ENCODE measurements at regions not wholly inside any gene's neighbourhood (a gene's known extent, or its start where the extent isn't known, plus 50 kb on each side); places are given as distances from the start of the nearest gene placed in this dataset.

GRCh38 chr2:7346336-7346735 lies 429.1 kb downstream of the RNF144A start:
- WGBS, 4 donors = 83 to 94% (median 92%) methylated on average over 4 of the region's 4 CpGs
- intact Hi-C loops (cut with DNase I) = no loop called here
- Histone ChIP-seq H3K27me3 (peaks cover 0 to 3% (median 0%) of the 10 kb centered on the region in 9 donors), H3K27ac (no peak overlapping the region), H3K9me3 (no peaks in the 10 kb centered on the region), H3K4me1 (no peaks in the 10 kb centered on the region), H3K36me3 (no peaks in the 10 kb centered on the region), H3K4me3 (no peak overlapping the region)
- no peak for ATAC-seq
- TF ChIP-seq POLR2A (IDR thresholded peaks at IDR 0.05) (no peak), CTCF (IDR thresholded peaks at IDR 0.05) (no peak)
- no peak for DNase-seq

GRCh38 chr2:7348761-7349160 lies 431.5 kb downstream of the RNF144A start:
- no peak for TF ChIP-seq POLR2A (IDR thresholded peaks at IDR 0.05)
- TF ChIP-seq CTCF (IDR thresholded peaks at IDR 0.05) = no peak
- Histone ChIP-seq H3K27me3 (peaks cover 0 to 3% (median 0%) of the 10 kb centered on the region in 9 donors), H3K9me3 (no peaks in the 10 kb centered on the region), H3K4me3 (no peak overlapping the region), H3K36me3 (no peaks in the 10 kb centered on the region), H3K4me1 (no peaks in the 10 kb centered on the region), H3K27ac (no peak overlapping the region)
- intact Hi-C loops (cut with DNase I) = no loop called here
- WGBS, 4 donors = 71 to 86% (median 83%) methylated on average over 2 of the region's 2 CpGs
- DNase-seq (no peak), ATAC-seq (no peak)

GRCh38 chr2:7352191-7352590 lies 435.0 kb downstream of the RNF144A start:
- Histone ChIP-seq H3K27me3 (no peaks in the 10 kb centered on the region), H3K27ac (no peak overlapping the region), H3K36me3 (no peaks in the 10 kb centered on the region), H3K4me1 (no peaks in the 10 kb centered on the region), H3K4me3 (no peak overlapping the region), H3K9me3 (no peaks in the 10 kb centered on the region)
- no peak for ATAC-seq
- 90 to 97% (median 93%) methylated on average over 5 of the region's 5 CpGs for WGBS, 4 donors
- TF ChIP-seq POLR2A (IDR thresholded peaks at IDR 0.05) (no peak), CTCF (IDR thresholded peaks at IDR 0.05) (no peak)
- no peak for DNase-seq
- intact Hi-C loops (cut with DNase I) = no loop called here

DNA sequence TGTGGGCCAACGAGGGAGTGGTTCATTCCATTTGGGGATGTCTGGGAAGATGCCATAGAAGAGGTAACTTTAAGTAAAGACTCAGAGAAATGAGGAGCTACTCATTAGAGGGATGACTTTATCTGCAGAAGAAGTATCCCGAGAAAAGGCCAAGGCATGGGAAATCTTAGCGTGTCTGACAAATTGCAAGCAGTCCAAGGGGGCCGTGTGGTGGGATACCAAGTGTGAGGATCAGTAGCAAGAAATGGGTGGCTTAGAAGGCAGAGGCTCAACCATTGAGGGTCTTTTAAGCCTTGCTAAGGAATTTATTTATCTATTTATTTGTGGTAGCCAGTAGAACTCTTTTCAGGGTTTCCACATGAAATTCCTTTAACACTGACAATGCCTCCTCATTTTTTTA lies 436.4 kb downstream of the RNF144A start:
- TF ChIP-seq POLR2A (IDR thresholded peaks at IDR 0.05) (no peak), CTCF (IDR thresholded peaks at IDR 0.05) (no peak)
- intact Hi-C loops (cut with DNase I) = no loop called here
- Histone ChIP-seq H3K27ac (no peak overlapping the region), H3K4me1 (no peaks in the 10 kb centered on the region), H3K36me3 (no peaks in the 10 kb centered on the region), H3K27me3 (no peaks in the 10 kb centered on the region), H3K9me3 (no peaks in the 10 kb centered on the region), H3K4me3 (no peak overlapping the region)
- DNase-seq = no peak
- ATAC-seq = no peak
- 86 to 91% (median 90%) methylated on average over 4 of the region's 4 CpGs for WGBS, 4 donors

Data from heart left ventricle (tissue), 16 donors.